ENCODE measurements at regions not wholly inside any gene's neighbourhood (a gene's known extent, or its start where the extent isn't known, plus 50 kb on each side); places are given as distances from the start of the nearest gene placed in this dataset.

- H3K36me3 ChIP-seq, result no peaks in the 10 kb centered on the region
- H3K4me3 ChIP-seq, result no peak overlapping the region
- no peak for TF ChIP-seq CTCF (IDR thresholded peaks at IDR 0.05)
- H3K9me3 ChIP-seq, result peaks cover 0 to 7% (median 0%) of the 10 kb centered on the region in 11 donors
- intact Hi-C loops (cut with DNase I), result no loop called here
- peaks cover 0 to 4% (median 0%) of the 10 kb centered on the region in 7 donors for H3K27me3 ChIP-seq
- 69 to 70% methylated on average over 2 of the region's 2 CpGs for WGBS, 2 donors
- H3K4me1 ChIP-seq, result no peaks in the 10 kb centered on the region
- ATAC-seq (no peak), DNase-seq (no peak)
- H3K27ac ChIP-seq, result no peak overlapping the region
These were observed 270.7 kb upstream of the SSTR1 start for GRCh38 chr14:37936971-37937370.

GRCh38 chr14:37939442-37940028 is 268.2 kb upstream of the SSTR1 start:
- Histone ChIP-seq H3K36me3 (no peaks in the 10 kb centered on the region), H3K4me3 (no peak overlapping the region), H3K4me1 (no peaks in the 10 kb centered on the region), H3K27ac (no peak overlapping the region), H3K27me3 (no peaks in the 10 kb centered on the region), H3K9me3 (peaks cover 0 to 16% (median 4%) of the 10 kb centered on the region in 11 donors)
- no peak for TF ChIP-seq CTCF (IDR thresholded peaks at IDR 0.05)
- DNase-seq, result no peak
- intact Hi-C loops (cut with DNase I), result no loop called here
- ATAC-seq, result no peak
- WGBS, 2 donors, result 75 to 77% methylated on average over 6 of the region's 6 CpGs

- no peaks in the 10 kb centered on the region for H3K36me3 ChIP-seq
- H3K4me3 ChIP-seq, result no peak overlapping the region
- ATAC-seq (no peak), DNase-seq (no peak)
- H3K27me3 ChIP-seq, result no peaks in the 10 kb centered on the region
- H3K9me3 ChIP-seq, result peaks cover 0 to 66% (median 30%) of the 10 kb centered on the region in 11 donors
- TF ChIP-seq CTCF (IDR thresholded peaks at IDR 0.05), result no peak
- WGBS, 2 donors, result 73% methylated on average over 3 of the region's 3 CpGs
- H3K4me1 ChIP-seq, result no peaks in the 10 kb centered on the region
- intact Hi-C loops (cut with DNase I), result no loop called here
- H3K27ac ChIP-seq, result no peak overlapping the region
These were observed 261.7 kb upstream of the SSTR1 start for GRCh38 chr14:37945959-37946358.

GRCh38 chr14:37946819-37947218 is 260.9 kb upstream of the SSTR1 start:
- Histone ChIP-seq H3K27ac (no peak overlapping the region), H3K4me1 (no peaks in the 10 kb centered on the region), H3K27me3 (no peaks in the 10 kb centered on the region), H3K4me3 (no peak overlapping the region), H3K9me3 (peaks cover 0 to 67% (median 30%) of the 10 kb centered on the region in 11 donors), H3K36me3 (no peaks in the 10 kb centered on the region)
- DNase-seq (no peak), ATAC-seq (no peak)
- intact Hi-C loops (cut with DNase I), result no loop called here
- 83% methylated on average over 1 of the region's 1 CpG for WGBS, 2 donors
- TF ChIP-seq CTCF (IDR thresholded peaks at IDR 0.05), result no peak

Data from heart right ventricle (tissue), 16 donors.